Kidney (tissue), 13 donors: ENCODE measurements at regions not wholly inside any gene's neighbourhood (a gene's known extent, or its start where the extent isn't known, plus 50 kb on each side); places are given as distances from the start of the nearest gene placed in this dataset.

Experiments
- DNase-seq, 5 donors: peaks; one replicate each; pipeline ENCODE4 v3.0.0-alpha.2; 2013 to 2020
- FAIRE-seq: peaks from 2 replicates; lab custom pipeline; 2012; peaks lifted over from hg19 to GRCh38; lab: Jason Lieb, UNC
- H3K27ac ChIP-seq, 2 donors: one replicate each; pipeline ENCODE4 v1.7.0; 2013; ENCODE audit warnings: low read depth in 2 of 2, low read length in 2 of 2, inconsistent platforms in 1 of 2
- H3K27me3 ChIP-seq: one replicate; pipeline ENCODE4 v1.7.1; 2013; ENCODE audit warnings: low read length, inconsistent platforms; ENCODE audit not compliant: control insufficient read depth, insufficient read depth
- H3K36me3 ChIP-seq, 3 donors: one replicate each; pipeline versions ENCODE4 v1.7.0 to v1.7.1; 2013; ENCODE audit warnings: low read length in 3 of 3, control low read depth in 1 of 3, inconsistent platforms in 1 of 3; ENCODE audit not compliant: insufficient read depth in 3 of 3, control insufficient read depth in 2 of 3
- H3K4me1 ChIP-seq, 3 donors: one replicate each; pipeline versions ENCODE4 v1.7.0 to v1.7.1; 2013; ENCODE audit warnings: low read length in 3 of 3, inconsistent platforms in 1 of 3, low read depth in 1 of 3; ENCODE audit not compliant: control insufficient read depth in 2 of 3, insufficient read depth in 2 of 3
- H3K4me3 ChIP-seq, 3 donors: one replicate each; pipeline versions ENCODE4 v1.7.0 to v1.8.1; 2013; ENCODE audit warnings: low read length in 3 of 3, control low read depth in 1 of 3, inconsistent platforms in 1 of 3
- H3K9ac ChIP-seq, 3 donors: one replicate each; pipeline versions ENCODE4 v1.7.0 to v1.7.1; 2013; ENCODE audit warnings: low read length in 3 of 3, control low read depth in 1 of 3, inconsistent platforms in 1 of 3
- H3K9me3 ChIP-seq, 3 donors: one replicate each; pipeline versions ENCODE4 v1.7.0 to v1.7.1; 2013; ENCODE audit warnings: low read length in 3 of 3, control low read depth in 1 of 3, inconsistent platforms in 1 of 3; ENCODE audit not compliant: control insufficient read depth in 2 of 3, insufficient read depth in 1 of 3
- CTCF ChIP-seq: IDR thresholded peaks from 3 replicates; pipeline ENCODE4 v1.5.1; 2012; ENCODE audit warnings: mild to moderate bottlenecking, moderate library complexity, borderline replicate concordance; ENCODE audit not compliant: insufficient read depth; ENCODE audit errors: extremely low read depth
- intact Hi-C: fragments of 100-400 bp; cut with DNase I; formaldehyde crosslinking; loops from one replicate; pipeline ENCODE4 v1.11.1; 2022
- donor health status: control.
- donor health status: control.
- donor health status: control.
- donor health status: control.
- donor health status: control.
- donor health status: DM: yes; HTN: yes; CAD: no.
- donor health status: Normal renal cell carcinoma (clear cell type).

- Histone ChIP-seq H3K27ac (no peak overlapping the region), H3K27me3 (no peaks in the 10 kb centered on the region), H3K9ac (no peak overlapping the region), H3K36me3 (no peaks in the 10 kb centered on the region), H3K9me3 (no peaks in the 10 kb centered on the region), H3K4me1 (no peaks in the 10 kb centered on the region), H3K4me3 (no peak overlapping the region)
- intact Hi-C loops, result no loop called here
- TF ChIP-seq CTCF, result no peak
- DNase-seq, result peak in 1 of 5 donors; percentile 18
- FAIRE-seq, result no peak
Observed at GRCh38 chr5:174313615-174314014, 268.1 kb downstream of the NSG2 start.

- FAIRE-seq (no peak), DNase-seq (peak in 1 of 5 donors; percentile 15)
- Histone ChIP-seq H3K9me3 (no peaks in the 10 kb centered on the region), H3K27ac (no peak overlapping the region), H3K27me3 (no peaks in the 10 kb centered on the region), H3K36me3 (no peaks in the 10 kb centered on the region), H3K4me3 (no peak overlapping the region), H3K9ac (no peak overlapping the region), H3K4me1 (no peaks in the 10 kb centered on the region)
- no peak for TF ChIP-seq CTCF
- intact Hi-C loops, result no loop called here
Observed at GRCh38 chr5:174314261-174314660, 268.8 kb downstream of the NSG2 start.

GRCh38 chr5:174315471-174315870 lies 270.0 kb downstream of the NSG2 start:
- Histone ChIP-seq H3K4me1 (no peaks in the 10 kb centered on the region), H3K9ac (no peak overlapping the region), H3K4me3 (no peak overlapping the region), H3K36me3 (no peaks in the 10 kb centered on the region), H3K27ac (no peak overlapping the region), H3K9me3 (no peaks in the 10 kb centered on the region), H3K27me3 (no peaks in the 10 kb centered on the region)
- intact Hi-C loops, result no loop called here
- DNase-seq (no peak), FAIRE-seq (no peak)
- TF ChIP-seq CTCF, result no peak

- DNase-seq (no peak), FAIRE-seq (no peak)
- Histone ChIP-seq H3K27ac (no peak overlapping the region), H3K27me3 (no peaks in the 10 kb centered on the region), H3K36me3 (no peaks in the 10 kb centered on the region), H3K9ac (no peak overlapping the region), H3K4me1 (no peaks in the 10 kb centered on the region), H3K9me3 (no peaks in the 10 kb centered on the region), H3K4me3 (no peak overlapping the region)
- TF ChIP-seq CTCF, result no peak
- intact Hi-C loops, result no loop called here
Observed at GRCh38 chr5:174315871-174316270, 270.4 kb downstream of the NSG2 start.
